ENCODE measurements at regions not wholly inside any gene's neighbourhood (a gene's known extent, or its start where the extent isn't known, plus 50 kb on each side); places are given as distances from the start of the nearest gene placed in this dataset.

GRCh38 chr16:5349101-5349500, 251.5 kb upstream of the EEF2KMT start (continued):
- no peak for TF ChIP-seq SRF (IDR thresholded peaks at IDR 0.05; ENCODE audit: low read depth, low read length)
- peak; percentile 64; the same call in 1 of the 2 replicates for TF ChIP-seq TRIM24 (CRISPR knock-in tag; IDR thresholded peaks at IDR 0.05)
- no peak for TF ChIP-seq ZNF296 (CRISPR knock-in tag; conservative IDR thresholded peaks at IDR 0.05)
- TF ChIP-seq HNF4A (CRISPR knock-in tag; IDR thresholded peaks at IDR 0.05): peak; percentile 84
- TF ChIP-seq FOXJ3 (CRISPR knock-in tag; IDR thresholded peaks at IDR 0.05; ENCODE audit: borderline replicate concordance): 0 out of 2 replicates have a peak, but pooled peaks have one; percentile 14
- peak; percentile 65; the same call in 1 of the 2 replicates for TF ChIP-seq GATAD2A (CRISPR knock-in tag; IDR thresholded peaks at IDR 0.05)
- peak; percentile 43; the same call in 1 of the 2 replicates for TF ChIP-seq FOXK1 (CRISPR knock-in tag; IDR thresholded peaks at IDR 0.05; ENCODE audit: borderline replicate concordance, low read depth)
- TF ChIP-seq CEBPB (IDR thresholded peaks at IDR 0.05; ENCODE audit: borderline replicate concordance, low read depth, low read length): peak; percentile 82
- TF ChIP-seq ZMYM4 (CRISPR knock-in tag; IDR thresholded peaks at IDR 0.05): peak; percentile 20; the same call in 1 of the 2 replicates
- TF ChIP-seq SMARCC2 (IDR thresholded peaks at IDR 0.05): no peak
- TF ChIP-seq RARA (CRISPR knock-in tag; IDR thresholded peaks at IDR 0.05): no peak
- 0 out of 2 replicates have a peak, but pooled peaks have one; percentile 10 for TF ChIP-seq THAP11 (CRISPR knock-in tag; IDR thresholded peaks at IDR 0.05)
- TF ChIP-seq HNF4G (IDR thresholded peaks at IDR 0.05; ENCODE audit: borderline replicate concordance, low read depth, low read length): peak; percentile 68
- no peak for TF ChIP-seq HNF4G (CRISPR knock-in tag; IDR thresholded peaks at IDR 0.05; ENCODE audit: borderline replicate concordance, low read depth)
- TF ChIP-seq STAT6 (CRISPR knock-in tag; IDR thresholded peaks at IDR 0.05; ENCODE audit: borderline replicate concordance): 0 out of 2 replicates have a peak, but pooled peaks have one; percentile 28
- no peak for TF ChIP-seq ETV5 (CRISPR knock-in tag; IDR thresholded peaks at IDR 0.05; ENCODE audit: borderline replicate concordance)
- peak; percentile 76; the same call in 1 of the 2 replicates for TF ChIP-seq ARID3A (IDR thresholded peaks at IDR 0.05; ENCODE audit: low read depth, low read length)
- no peak for TF ChIP-seq EEA1 (CRISPR knock-in tag; IDR thresholded peaks at IDR 0.05; ENCODE audit: borderline replicate concordance)
- peak; percentile 69 for TF ChIP-seq ONECUT2 (CRISPR knock-in tag; IDR thresholded peaks at IDR 0.05)
- no peak for TF ChIP-seq HOXA7 (CRISPR knock-in tag; IDR thresholded peaks at IDR 0.05)
- TF ChIP-seq KAT2B (IDR thresholded peaks at IDR 0.05; ENCODE audit: borderline replicate concordance, low read depth, low read length): peak; percentile 39; the same call in 1 of the 2 replicates
- TF ChIP-seq ZNF563 (CRISPR knock-in tag; IDR thresholded peaks at IDR 0.05): no peak
- 0 out of 2 replicates have a peak, but pooled peaks have one; percentile 39 for TF ChIP-seq MTF2 (CRISPR knock-in tag; IDR thresholded peaks at IDR 0.05; ENCODE audit: borderline replicate concordance)
- 0 out of 2 replicates have a peak, but pooled peaks have one; percentile 20 for TF ChIP-seq TARDBP (CRISPR knock-in tag; IDR thresholded peaks at IDR 0.05)

Measured in HepG2 (cell line).